ENCODE measurements at regions not wholly inside any gene's neighbourhood (a gene's known extent, or its start where the extent isn't known, plus 50 kb on each side); places are given as distances from the start of the nearest gene placed in this dataset.

DNA sequence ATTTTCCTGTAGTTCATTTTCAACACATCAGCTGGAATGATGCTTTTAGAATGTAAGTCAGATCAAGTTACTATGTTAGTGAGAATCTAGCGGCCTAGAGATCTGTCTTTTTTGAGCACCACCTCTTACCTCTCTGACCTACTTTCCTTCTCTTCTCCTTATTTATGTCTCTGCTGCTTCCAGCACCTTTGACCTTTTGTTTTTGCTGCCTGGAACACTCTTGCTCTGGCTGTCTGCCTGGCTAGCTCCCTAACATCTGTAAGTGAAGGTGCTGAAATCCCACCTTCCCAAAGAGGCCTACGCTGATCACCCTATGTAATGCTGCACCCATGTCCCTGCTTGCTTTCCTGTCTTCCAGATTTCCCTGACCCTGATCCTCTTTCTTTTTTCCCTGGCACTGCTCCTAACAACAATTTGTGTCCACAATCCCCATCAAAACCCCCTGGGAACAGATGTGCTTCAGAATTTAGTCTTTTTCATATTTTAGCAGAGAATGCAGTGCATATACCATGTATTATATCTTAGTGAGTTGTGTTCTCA, 87.8 kb downstream of the RFPL4B start:
- TF ChIP-seq, protein P1, sequence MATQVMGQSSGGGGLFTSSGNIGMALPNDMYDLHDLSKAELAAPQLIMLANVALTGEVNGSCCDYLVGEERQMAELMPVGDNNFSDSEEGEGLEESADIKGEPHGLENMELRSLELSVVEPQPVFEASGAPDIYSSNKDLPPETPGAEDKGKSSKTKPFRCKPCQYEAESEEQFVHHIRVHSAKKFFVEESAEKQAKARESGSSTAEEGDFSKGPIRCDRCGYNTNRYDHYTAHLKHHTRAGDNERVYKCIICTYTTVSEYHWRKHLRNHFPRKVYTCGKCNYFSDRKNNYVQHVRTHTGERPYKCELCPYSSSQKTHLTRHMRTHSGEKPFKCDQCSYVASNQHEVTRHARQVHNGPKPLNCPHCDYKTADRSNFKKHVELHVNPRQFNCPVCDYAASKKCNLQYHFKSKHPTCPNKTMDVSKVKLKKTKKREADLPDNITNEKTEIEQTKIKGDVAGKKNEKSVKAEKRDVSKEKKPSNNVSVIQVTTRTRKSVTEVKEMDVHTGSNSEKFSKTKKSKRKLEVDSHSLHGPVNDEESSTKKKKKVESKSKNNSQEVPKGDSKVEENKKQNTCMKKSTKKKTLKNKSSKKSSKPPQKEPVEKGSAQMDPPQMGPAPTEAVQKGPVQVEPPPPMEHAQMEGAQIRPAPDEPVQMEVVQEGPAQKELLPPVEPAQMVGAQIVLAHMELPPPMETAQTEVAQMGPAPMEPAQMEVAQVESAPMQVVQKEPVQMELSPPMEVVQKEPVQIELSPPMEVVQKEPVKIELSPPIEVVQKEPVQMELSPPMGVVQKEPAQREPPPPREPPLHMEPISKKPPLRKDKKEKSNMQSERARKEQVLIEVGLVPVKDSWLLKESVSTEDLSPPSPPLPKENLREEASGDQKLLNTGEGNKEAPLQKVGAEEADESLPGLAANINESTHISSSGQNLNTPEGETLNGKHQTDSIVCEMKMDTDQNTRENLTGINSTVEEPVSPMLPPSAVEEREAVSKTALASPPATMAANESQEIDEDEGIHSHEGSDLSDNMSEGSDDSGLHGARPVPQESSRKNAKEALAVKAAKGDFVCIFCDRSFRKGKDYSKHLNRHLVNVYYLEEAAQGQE (IDR thresholded peaks at IDR 0.05; ENCODE audit: insufficient read depth in 1 of 2, low read depth in 2 of 2, low read length in 1 of 2), result no peak
- TF ChIP-seq, protein P2, sequence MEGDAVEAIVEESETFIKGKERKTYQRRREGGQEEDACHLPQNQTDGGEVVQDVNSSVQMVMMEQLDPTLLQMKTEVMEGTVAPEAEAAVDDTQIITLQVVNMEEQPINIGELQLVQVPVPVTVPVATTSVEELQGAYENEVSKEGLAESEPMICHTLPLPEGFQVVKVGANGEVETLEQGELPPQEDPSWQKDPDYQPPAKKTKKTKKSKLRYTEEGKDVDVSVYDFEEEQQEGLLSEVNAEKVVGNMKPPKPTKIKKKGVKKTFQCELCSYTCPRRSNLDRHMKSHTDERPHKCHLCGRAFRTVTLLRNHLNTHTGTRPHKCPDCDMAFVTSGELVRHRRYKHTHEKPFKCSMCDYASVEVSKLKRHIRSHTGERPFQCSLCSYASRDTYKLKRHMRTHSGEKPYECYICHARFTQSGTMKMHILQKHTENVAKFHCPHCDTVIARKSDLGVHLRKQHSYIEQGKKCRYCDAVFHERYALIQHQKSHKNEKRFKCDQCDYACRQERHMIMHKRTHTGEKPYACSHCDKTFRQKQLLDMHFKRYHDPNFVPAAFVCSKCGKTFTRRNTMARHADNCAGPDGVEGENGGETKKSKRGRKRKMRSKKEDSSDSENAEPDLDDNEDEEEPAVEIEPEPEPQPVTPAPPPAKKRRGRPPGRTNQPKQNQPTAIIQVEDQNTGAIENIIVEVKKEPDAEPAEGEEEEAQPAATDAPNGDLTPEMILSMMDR (IDR thresholded peaks at IDR 0.05), result no peak
- TF ChIP-seq POLR2AphosphoS5 (IDR thresholded peaks at IDR 0.05; ENCODE audit: low read depth, low read length) (no peak), SIN3A (IDR thresholded peaks at IDR 0.05; ENCODE audit: borderline replicate concordance, insufficient read depth, low read depth, low read length) (no peak), TCF7L2 (IDR thresholded peaks at IDR 0.05; ENCODE audit: low read depth, low read length) (no peak)
